ENCODE measurements at regions not wholly inside any gene's neighbourhood (a gene's known extent, or its start where the extent isn't known, plus 50 kb on each side); places are given as distances from the start of the nearest gene placed in this dataset.

DNA sequence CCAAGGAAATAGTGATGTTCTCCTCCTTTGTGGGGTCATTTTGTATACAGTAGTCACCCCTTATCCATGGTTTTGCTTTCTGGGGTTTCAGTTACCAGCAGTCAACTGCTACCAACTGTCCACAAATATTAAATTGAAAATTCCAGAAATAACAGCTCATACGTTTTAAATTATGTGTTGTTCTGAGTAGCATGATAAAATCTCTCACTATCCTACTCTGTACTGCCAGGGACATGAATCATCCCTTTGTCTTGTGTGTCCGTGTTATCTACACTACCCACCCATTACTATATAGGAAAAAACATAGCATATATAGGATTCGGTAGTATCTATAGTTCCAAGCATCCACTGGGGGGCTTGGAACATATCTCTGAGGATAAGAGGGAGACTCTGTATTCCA lies 120.9 kb upstream of the DCC start:
- BruUV-seq (replicated peaks), result no TSS peak
- no peaks in the 10 kb centered on the region for H3K36me3 Mint-ChIP-seq (ENCODE audit: insufficient read depth, unreplicated experiment)
- DNase-seq, result no peak

DNA sequence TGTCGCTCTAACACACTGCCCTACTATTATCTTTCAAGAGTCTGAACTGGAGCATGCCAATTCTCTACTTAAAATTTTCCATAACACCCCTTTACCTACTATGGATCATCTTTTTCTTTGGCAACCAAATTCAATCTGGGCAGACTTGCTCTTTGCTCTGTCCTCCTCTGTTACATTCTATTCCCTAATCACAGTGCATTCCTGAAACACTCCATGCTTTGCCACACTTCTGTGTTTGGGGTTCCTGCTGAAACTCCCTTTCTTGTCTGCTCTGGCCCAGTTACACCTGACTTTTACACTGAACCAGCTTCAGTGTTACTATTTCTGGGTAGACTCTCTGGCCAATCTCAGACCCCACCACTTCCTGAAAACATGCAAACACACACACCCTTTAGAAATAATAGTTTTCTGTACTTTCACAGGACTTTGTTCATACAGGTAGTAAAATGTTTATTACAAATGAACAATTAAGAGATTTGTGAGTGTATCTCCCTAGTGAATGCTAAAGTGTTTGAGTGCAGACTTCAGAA lies 119.9 kb upstream of the DCC start:
- intact Hi-C loops (cut with micrococcal nuclease; ENCODE audit: unreplicated experiment), result no loop called here
- CTCF ChIA-PET, result no interaction called here
- Mint-ChIP-seq H3K9me3 (ENCODE audit: low read depth, unreplicated experiment) (no peaks in the 10 kb centered on the region), H3K36me3 (ENCODE audit: insufficient read depth, unreplicated experiment) (no peaks in the 10 kb centered on the region), H3K27ac (ENCODE audit: unreplicated experiment) (no peak overlapping the region), H3K4me3 (ENCODE audit: low read depth, unreplicated experiment) (no peak overlapping the region), H3K27me3 (ENCODE audit: unreplicated experiment) (peaks cover 9% of the 10 kb centered on the region), H3K4me1 (ENCODE audit: low read depth, unreplicated experiment) (no peaks in the 10 kb centered on the region)
- BruUV-seq (replicated peaks), result no TSS peak
- TF ChIP-seq, protein P1, sequence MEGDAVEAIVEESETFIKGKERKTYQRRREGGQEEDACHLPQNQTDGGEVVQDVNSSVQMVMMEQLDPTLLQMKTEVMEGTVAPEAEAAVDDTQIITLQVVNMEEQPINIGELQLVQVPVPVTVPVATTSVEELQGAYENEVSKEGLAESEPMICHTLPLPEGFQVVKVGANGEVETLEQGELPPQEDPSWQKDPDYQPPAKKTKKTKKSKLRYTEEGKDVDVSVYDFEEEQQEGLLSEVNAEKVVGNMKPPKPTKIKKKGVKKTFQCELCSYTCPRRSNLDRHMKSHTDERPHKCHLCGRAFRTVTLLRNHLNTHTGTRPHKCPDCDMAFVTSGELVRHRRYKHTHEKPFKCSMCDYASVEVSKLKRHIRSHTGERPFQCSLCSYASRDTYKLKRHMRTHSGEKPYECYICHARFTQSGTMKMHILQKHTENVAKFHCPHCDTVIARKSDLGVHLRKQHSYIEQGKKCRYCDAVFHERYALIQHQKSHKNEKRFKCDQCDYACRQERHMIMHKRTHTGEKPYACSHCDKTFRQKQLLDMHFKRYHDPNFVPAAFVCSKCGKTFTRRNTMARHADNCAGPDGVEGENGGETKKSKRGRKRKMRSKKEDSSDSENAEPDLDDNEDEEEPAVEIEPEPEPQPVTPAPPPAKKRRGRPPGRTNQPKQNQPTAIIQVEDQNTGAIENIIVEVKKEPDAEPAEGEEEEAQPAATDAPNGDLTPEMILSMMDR (IDR thresholded peaks at IDR 0.05; ENCODE audit: unreplicated experiment), result no peak
- DNase-seq, result no peak

More for the DNA sequence above, 120.9 kb upstream of the DCC start:
- H3K4me3 Mint-ChIP-seq (ENCODE audit: low read depth, unreplicated experiment), result no peak overlapping the region
- H3K4me1 Mint-ChIP-seq (ENCODE audit: low read depth, unreplicated experiment), result no peaks in the 10 kb centered on the region
- intact Hi-C loops (cut with micrococcal nuclease; ENCODE audit: unreplicated experiment), result no loop called here
- no peaks in the 10 kb centered on the region for H3K9me3 Mint-ChIP-seq (ENCODE audit: low read depth, unreplicated experiment)
- H3K27ac Mint-ChIP-seq (ENCODE audit: unreplicated experiment), result no peak overlapping the region
- TF ChIP-seq, protein P1 (IDR thresholded peaks at IDR 0.05; ENCODE audit: unreplicated experiment), result no peak
- CTCF ChIA-PET, result no interaction called here
- H3K27me3 Mint-ChIP-seq (ENCODE audit: unreplicated experiment), result peaks cover 9% of the 10 kb centered on the region

DNA sequence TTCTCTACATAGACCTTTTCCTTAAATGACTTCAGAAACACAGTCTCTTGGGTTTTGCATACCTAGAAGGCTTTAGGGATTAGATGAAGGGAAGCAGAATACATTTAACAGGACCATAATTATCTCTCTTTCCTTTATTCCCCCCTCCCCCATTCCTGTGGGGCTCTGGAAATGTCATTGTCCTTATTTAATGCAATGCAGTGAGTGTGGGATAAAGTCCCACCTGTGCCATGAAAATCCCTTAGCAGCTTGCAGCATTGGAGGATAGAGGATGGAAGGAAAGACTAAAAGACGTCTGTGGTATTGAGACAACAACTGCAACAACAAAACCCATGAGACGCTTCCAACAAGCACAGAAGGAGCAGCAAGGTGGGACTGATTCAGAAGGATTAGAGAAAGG lies 117.8 kb upstream of the DCC start:
- Mint-ChIP-seq H3K4me3 (ENCODE audit: low read depth, unreplicated experiment) (no peak overlapping the region), H3K4me1 (ENCODE audit: low read depth, unreplicated experiment) (no peaks in the 10 kb centered on the region), H3K27me3 (ENCODE audit: unreplicated experiment) (peaks cover 9% of the 10 kb centered on the region), H3K36me3 (ENCODE audit: insufficient read depth, unreplicated experiment) (no peaks in the 10 kb centered on the region), H3K27ac (ENCODE audit: unreplicated experiment) (no peak overlapping the region), H3K9me3 (ENCODE audit: low read depth, unreplicated experiment) (peaks cover 3% of the 10 kb centered on the region)
- DNase-seq, result no peak
- TF ChIP-seq, protein P1 (IDR thresholded peaks at IDR 0.05; ENCODE audit: unreplicated experiment), result no peak
- no TSS peak for BruUV-seq (replicated peaks)
- intact Hi-C loops (cut with micrococcal nuclease; ENCODE audit: unreplicated experiment), result no loop called here
- CTCF ChIA-PET, result no interaction called here

DNA sequence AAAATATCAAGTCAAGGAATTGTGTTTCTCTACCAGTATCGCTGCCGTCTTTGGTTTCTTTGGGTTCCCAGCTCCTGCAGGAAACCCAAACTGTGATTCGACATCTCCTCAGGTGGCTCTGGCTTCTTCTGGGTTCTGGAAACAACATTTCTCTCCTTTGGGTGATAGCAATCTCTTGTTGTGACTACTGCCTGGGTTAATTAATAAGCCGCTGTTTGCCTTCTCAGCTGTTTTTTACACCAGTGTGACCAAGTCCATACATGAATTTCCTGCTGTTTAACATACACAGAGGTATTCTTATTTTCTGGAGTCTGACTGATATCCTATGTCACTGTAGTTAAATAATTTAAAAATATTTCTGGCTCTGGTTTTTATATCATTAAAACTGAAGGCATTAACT lies 112.5 kb upstream of the DCC start:
- DNase-seq, result no peak
- CTCF ChIA-PET, result no interaction called here
- Mint-ChIP-seq H3K27me3 (ENCODE audit: unreplicated experiment) (peaks cover 9% of the 10 kb centered on the region), H3K36me3 (ENCODE audit: insufficient read depth, unreplicated experiment) (no peaks in the 10 kb centered on the region), H3K4me1 (ENCODE audit: low read depth, unreplicated experiment) (no peaks in the 10 kb centered on the region), H3K9me3 (ENCODE audit: low read depth, unreplicated experiment) (peaks cover 3% of the 10 kb centered on the region), H3K27ac (ENCODE audit: unreplicated experiment) (no peak overlapping the region), H3K4me3 (ENCODE audit: low read depth, unreplicated experiment) (no peak overlapping the region)
- no TSS peak for BruUV-seq (replicated peaks)
- intact Hi-C loops (cut with micrococcal nuclease; ENCODE audit: unreplicated experiment), result no loop called here
- TF ChIP-seq, protein P1 (IDR thresholded peaks at IDR 0.05; ENCODE audit: unreplicated experiment), result no peak

Measured in Calu3 (cell line).